Muscle of back (tissue), 3 donors: ENCODE measurements at regions not wholly inside any gene's neighbourhood (a gene's known extent, or its start where the extent isn't known, plus 50 kb on each side); places are given as distances from the start of the nearest gene placed in this dataset.
"Not testable (repeated sequence)": the region's sequence is repeated elsewhere in the genome, so short reads cannot be mapped to it uniquely, and the experiment has no call there.

Experiments used
- DNase-seq, 3 donors: peaks; one replicate each; pipeline versions ENCODE4 v3.0.0 to v3.0.0-alpha.2; 2013

DNA sequence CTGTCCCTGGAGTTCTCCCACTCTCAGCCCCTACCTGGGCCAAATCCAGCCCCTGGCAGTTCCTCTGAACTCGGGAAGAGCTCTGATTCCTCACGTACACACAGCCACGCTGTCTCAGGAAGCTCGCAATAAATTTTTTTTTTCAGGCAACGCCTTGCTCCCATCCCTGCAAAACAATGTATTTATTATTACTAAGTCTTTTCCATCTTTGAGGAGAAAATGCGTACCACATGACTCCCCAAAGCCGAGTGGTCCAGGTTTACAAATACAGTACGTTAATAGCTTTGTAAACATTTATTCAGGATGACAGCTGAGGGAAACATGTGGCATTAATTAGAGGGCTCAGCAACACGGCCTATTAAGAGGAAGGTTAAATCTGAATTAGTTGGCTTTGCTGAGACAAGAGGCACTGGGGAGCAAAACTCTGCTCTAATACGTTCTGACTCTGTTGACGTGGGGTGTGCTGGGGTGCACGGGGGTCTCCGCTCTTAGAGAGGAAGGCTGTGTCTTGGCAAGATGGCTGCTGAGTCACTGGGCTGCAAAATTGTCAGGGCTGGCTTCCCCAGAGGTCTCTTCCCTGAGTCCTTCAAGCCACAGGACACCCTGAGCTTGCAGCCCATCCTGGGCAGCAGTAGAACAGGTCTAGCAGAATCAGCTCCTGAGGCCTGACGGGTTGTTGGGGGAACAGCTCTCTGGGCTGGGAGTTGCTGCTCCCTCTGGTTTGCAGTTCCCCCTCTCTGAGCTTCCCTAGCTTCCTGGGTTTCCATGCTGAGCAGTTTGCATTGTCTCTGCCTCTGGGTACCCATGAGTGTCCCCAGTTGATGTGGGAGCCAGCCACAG lies 185.2 kb upstream of the TBX3 start:
- peak; percentile 63 to 91 (median 70) for DNase-seq

DNA sequence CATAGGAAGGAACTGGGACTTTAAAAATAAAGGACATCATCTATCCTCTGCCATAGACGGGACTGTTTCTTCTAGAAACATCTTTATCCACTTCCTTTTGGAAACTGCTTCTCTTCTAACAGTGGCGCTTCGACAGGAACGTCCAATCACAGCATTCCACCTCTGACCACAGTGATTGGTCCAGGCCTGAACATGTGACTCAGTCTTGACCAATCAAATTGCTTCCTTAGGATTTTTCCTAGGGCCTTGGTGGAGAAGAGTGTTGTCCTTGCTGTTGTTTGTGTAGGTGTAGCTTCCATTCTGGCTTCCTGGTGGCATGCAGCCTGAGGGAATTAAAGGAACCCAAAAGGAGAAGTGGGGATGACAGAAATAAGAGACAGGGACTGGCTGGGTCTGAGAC lies 182.4 kb upstream of the TBX3 start:
- no peak for DNase-seq

DNA sequence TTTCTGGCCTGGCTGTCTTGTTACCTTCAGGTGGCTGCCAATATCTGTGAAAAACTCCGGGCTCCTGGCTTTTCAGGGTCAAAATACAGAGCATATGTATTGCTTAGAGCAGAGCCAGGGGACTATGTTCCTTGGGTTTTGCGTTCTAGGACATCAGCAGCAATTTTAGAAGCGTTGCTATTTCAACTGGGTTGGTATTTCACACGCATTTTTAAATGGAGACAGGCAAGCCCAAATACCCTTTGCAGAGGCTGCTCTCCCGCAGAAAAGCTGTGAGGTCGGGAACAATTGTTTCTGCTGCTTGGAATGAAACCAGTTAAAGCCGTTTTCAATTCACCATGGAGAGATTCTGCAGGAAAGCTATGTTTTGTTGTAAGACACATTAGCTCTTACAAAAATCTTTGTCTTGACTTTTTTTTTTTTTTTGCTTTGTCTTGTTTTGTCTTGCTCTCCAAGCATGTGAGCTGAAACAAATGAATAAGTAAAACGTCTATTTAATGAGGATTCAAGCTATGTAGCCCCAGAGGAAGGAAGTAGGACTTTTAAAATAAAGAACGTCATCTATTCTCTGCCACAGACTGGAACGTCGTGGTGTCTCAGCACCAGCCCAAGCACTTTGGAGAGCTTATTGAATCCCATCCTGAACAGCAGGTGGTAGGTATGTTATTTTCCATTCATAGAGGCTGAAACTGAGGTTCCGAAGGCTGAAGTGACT lies 181.0 kb upstream of the TBX3 start:
- peak in 2 of 3 donors; percentile 67 to 89 for DNase-seq

DNA sequence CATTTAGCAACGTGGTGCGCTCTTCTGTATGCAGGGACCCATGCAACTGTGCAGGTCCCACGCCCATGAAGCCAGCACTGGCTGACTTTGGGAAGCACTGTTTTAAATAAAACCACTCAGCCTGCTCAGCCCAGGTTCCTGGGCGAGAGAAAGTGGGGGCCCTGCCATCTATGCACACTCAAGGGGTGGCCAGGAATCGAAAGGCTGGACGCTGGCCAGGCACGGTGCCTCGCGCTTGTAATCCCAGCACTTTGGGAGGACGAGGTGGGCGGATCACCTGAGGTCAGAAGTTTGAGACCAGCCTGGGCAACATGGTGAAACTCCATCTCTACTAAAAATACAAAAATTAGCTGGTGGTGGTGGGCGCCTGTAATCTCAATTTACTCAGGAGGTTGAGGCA lies 179.9 kb upstream of the TBX3 start:
- DNase-seq, result no peak

DNA sequence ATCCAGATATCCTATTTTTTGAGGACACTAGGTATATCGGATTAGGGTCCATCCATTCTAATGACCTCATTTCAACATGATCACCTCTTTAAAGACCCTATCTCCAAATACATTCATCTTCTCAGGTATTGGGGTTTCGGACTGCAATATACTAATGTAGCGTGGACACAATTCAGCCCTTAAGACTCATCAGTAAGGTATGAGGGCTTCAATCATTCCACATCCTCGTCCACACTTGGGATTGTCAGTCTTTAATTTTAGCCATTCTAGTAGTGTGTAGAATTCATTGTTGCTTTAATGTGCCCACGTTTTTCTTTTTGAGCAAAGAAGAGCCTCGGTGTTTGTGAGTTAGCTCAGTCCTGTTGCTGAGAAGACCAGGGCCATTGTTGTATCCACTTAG lies 177.0 kb upstream of the TBX3 start:
- DNase-seq, result no peak

DNA sequence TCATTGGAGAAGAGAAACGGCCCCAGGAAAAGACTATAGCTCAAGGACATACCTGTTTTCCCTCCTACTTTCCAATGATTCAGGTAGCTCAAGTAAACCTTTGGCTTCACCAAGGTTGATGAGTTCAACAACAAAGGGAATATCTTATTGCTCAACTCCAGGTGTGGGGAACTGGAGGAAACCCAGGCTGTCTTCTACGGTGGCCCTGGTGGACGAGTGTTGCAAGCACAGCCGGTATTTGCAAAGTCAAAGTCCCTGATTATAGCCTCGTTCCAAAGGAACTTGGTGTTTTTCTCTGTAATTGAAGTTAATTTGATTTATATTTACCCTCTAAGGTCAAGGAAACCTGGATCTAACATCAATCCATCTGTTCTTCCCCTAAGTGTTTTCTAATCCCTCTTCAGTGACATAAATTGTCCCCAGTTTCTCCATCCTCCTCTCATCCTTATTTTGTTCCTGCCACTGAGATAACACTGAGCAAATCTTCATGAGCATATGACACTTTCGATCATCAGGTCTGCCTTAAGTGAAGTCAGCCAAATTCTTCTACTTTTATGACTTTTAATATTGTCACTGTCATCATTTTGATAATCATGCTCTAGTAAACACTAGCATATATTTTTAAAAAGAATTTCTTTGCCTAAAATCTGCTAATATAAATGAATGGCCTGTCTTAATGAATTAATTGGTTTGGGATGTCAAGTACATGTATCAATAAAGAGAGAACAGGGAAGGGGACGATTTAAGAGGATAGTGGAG lies 174.6 kb upstream of the TBX3 start:
- DNase-seq, result no peak

DNA sequence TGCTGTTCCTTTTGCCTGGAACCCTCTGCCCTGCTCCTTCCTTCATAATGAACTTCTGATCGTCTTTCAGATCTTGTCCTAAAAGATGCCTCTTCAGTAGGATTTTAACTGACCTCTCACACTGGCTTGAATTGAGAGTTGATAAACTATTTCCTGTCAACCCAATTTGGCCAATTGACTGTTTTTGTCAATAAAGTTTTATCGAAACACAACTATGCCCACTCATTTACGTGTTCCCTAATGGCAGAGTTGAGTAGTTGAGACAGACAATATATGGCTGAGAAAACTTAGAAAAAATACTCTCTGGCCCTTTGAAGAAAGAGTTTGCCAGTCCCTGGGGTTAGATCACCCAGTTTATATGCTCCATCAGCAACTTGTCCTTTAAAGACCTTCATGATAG lies 171.7 kb upstream of the TBX3 start:
- no peak for DNase-seq

DNA sequence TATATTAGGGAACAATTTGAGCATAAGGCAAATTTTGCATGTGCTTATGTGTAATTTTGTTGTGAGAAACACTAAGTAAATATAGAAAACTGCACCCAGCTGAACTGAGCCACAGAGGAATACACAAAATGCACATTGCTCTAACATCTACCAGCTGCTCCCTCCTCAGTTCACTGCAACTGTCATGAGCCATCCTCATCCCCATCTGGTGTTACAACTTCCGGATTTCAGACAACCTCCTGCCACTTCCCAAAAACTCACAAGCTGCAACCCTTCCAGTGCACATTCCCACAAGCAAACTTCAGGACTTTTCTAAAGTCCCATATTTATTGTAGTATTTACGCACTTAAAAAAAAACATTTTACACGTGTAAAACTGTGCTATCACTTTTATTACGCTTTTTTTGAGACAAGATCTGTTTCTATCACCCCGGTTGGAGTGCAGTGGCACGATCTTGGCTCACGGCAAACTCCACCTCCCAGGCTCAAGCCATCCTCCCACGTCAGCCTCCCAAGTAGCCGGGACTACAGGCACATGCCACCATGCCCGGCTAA lies 169.1 kb upstream of the TBX3 start:
- DNase-seq, result peak in 1 of 3 donors; percentile 77

DNA sequence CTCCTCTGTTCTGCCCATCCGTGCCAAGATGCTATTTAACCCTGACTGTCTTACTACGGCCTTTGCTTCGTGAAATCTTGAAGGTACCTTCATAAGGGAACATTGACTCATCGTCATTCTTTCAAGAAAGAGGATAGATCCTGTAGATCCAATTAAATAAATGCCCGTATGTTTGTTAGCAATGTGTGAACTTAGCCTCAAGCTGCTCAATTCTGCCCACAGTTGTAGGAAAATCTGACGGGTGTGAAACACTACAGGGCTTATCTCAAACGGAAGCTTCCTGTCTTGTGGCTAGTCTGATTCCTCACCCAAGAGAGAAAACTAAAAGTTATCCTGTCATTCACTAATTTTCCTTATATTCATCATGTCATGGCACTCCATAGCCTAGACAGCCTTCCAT lies 168.0 kb upstream of the TBX3 start:
- DNase-seq, result no peak

DNA sequence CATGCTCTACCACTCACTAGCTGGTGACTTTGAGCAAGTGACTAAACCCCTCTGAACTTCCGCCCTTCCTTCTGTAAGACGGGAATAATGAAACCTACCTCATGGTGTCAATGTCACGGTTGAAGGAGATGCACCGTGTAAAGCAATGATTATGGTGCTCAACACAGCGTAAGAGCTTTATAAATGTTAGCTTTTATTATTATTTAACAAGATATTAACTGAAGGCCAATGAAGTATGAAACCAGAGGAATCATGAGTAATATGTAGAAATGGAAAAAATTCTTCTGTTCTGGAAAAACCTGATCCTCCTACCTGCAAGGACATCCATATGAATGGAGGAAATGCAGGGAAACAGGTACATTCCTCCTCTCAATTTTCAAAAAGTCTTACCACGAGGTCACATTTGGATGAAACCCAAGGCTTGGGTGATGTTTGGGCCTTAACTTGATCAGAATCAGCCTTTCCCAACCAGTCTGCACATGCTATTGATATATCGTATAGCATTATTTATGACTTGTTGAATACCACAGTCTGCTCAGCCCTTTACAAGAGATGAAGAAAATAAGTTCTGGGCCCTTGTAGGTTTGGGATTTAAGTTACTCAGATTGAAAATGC lies 166.8 kb upstream of the TBX3 start:
- DNase-seq, result no peak

DNA sequence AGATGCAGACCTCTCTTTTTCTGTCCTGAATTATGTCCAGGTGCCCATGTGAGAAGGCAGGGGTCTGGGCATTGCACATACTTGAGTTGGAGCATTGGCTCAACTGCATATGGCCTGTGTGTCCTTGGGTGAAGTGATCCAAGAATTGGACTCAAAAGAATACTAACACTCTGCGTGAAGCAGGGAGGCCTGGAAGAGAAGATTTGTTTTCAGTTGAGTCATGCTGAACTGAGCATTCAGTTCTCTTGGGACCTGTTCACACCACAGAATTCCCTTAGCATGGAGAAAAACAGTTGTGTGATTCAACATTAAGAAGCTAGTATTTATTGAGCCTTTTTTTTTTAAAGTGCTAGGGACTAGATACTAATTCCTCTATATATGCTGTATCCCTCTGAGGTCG lies 164.7 kb upstream of the TBX3 start:
- DNase-seq, result peak in 2 of 3 donors; percentile 77 to 89

DNA sequence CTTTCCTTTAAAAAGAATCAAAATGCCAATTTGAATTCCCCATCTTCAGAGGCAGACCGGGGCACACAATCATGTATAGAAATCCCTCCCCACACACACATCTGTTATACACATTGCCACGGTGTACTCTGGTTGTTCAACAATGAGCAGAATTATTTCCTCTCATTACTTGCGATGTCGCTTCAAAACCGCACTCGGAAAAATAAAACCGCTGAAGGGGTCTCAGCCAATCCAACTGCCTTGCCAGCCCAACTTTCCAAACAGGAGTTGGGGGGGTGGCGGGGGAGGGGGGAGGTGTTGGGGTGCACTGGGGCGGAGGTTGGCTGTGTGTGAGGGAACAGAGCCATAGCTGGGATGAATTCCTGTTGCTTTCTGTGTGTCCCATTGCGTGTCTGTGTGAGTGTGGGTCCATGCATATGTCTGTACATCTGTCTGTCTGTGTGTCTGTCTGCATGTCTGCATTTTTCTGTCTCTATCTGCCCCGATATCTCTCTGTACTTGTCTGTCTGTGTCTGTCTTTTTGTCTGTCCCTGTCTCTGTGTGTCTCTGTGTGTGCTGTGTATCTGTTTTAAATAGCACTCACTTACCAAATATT lies 163.6 kb upstream of the TBX3 start:
- peak in 2 of 3 donors; percentile 39 to 65 for DNase-seq

DNA sequence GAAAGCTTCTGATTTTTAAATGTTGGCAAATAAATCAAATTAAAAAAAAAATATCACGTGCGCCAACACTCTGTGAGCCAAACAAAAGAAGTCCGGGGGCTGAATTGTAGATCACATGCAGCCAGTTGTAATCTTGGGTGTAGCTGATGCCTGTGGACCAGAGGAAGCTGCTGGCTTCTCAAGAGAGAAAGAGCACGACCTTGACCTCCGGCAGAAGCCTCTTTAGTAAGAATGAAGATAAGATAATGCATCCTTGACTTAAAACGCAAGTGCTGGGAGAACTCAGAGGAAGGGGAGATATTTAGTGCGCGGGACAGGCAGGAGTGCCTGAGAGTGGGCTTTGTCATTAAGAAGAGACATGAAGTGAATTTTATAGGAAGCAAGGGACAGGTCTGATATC lies 162.8 kb upstream of the TBX3 start:
- DNase-seq, result peak in 1 of 3 donors; percentile 31

DNA sequence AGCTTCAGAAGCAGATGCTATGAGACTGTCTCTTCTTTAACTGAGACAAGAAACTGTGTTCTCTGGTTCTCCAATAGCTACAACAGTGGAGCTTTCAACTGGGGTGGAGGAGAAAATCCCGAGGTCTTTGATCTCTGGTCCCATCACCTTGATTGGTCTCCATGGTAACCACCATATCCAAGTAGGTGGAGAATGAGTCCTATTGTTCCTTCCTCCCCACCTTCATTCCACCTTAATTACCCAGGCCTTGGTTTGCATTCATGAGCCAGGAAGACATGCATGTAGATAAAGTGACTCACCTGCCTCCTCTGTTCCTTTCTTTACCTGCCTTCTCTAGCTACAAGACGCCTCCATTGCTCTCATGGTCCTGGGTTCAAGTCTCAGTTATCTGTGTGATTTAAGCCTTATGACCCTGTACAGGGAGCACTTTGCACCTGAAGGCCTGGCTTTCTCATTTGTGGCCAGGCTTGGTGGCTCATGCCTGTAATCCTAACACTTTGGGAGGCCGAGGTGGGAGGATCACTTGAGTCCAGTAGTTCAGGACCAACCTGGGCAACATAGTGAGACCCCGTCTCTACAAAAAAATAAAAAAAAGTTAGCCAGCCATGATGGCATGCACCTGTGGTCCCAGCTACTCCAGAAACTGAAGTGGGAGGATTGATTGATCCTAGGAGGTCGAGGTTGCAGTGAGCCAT lies 157.7 kb upstream of the TBX3 start:
- no peak for DNase-seq

DNA sequence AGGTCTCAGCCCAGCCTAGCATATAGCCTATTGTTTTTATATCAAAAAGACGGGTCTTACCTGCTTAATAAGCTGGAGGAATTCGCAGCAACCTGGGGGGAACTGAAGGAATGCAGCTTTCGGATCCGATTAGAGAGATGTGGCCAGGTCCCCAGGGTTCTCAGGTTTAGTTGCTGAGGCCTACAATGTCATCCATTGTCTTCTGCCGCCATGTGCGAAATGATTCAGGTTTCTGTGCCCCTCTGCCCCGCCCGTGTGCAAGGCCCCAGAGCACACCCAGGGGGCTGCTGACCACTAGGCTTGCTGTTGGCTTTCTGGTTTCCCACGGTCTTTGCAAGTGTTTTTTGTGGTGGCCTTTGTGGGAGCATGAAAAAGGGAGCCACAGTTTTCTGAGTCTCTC lies 154.5 kb upstream of the TBX3 start:
- no peak for DNase-seq

DNA sequence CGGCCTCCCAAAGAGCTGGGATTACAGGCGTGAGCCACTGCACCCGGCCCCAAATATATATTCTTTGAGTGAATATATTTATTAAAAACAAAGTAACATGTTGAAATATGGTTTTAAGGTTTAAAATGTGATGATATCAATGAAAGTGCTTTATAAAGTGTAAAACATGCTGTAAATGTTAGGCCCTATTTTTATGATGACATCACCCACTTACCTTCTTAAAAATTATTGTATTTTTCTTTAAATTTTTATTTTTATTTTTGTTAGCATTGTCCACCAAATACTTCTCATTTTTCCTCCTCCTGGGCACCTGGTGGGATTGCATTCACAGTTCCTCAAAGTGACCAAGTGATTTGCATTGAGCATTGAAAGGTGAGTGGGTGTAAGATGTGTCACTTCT lies 152.6 kb upstream of the TBX3 start:
- no peak for DNase-seq

DNA sequence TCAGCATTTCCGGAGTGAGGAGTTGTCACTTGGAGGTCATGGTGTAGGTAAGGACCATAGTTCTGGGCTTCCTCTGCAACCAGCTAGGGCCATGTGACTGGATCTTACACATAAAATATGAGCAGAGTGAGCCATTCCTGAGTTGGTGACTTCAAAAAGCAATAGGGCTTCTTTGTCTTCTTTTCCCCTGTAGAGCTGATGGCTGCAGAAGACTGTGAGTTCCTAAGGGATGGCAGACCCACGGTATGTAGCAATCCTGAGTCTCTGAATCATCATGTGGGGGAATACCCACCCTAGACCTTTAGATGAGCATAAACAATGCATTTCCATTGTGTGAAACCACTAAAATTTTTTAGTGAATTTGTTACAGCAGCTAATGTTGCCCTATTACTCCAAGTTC lies 151.1 kb upstream of the TBX3 start:
- no peak for DNase-seq

DNA sequence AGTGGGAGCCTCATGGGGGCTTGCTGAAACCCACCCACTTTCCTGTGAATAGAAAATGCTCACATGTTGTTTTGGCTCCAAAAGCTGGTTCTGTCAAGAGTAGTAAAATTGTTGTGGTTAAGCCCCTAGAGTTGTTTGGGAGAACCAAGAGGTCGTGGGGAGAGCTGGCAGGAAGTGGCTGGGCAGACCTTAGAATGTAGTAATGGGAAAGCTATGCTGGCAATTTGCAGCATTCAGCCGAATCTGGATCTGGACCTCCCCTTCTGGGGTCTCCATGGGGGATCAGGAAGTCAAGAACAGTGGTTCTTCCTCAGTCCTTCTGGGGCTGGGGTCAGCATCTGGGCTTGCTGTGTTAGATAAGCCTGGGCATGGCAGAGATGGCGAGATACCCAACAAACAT lies 150.6 kb upstream of the TBX3 start:
- no peak for DNase-seq

DNA sequence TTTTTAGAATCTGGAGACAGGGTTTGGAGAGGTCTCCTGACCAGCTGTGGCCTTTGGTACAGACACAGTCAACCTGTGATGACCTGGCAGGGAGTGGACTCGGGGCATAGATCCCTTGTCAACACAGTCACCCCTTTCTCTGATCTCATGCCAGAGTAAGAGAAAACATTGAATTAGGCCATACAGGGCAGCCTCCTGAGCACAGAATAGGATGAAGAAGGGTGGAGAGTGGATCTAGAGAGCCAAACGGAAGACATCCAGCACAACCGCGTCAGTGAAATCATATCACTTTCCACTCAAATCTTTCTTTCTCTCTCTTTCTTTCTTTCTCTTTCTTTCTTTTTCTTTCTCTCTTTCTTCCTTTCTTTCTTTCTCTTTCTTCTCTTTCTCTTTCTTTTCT lies 145.9 kb upstream of the TBX3 start:
- no peak for DNase-seq

DNA sequence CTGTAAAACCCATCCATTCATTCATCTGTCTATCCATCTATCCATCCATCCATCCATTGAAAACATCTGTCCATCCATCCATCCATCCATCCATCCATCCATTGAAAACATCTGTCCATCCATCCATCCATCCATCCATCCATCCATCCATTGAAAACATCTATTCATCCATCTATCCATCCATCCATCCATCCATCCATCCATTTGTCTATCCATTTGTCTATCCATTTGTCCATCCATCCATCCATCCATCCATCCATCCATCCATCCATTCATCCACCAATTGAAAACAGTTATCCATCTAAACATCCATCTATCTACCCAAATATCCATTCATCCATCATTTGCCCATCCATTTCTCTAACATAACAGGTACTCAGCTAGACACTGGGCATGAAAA lies 145.3 kb upstream of the TBX3 start:
- not testable (repeated sequence) for DNase-seq

DNA sequence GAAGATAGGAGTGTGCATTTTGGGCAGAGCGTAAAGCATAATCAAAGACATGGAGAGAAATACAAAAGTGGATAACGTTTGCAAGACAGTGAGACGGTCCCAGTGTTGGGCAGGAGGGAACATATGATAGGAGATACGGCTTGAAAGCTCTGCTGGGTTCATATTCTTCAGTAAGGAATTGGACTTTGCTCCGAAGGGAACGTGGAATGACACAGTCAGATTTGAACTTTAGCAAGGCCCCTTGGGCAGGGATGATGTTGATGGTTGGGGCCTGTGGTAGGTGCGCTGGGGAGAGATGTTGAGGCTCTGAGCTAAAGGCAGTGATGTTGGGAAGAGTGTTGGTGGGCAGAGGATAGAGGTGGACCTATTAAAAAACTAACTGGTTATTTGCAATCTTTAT lies 143.5 kb upstream of the TBX3 start:
- no peak for DNase-seq
